GM18873 (cell line): ENCODE measurements at regions not wholly inside any gene's neighbourhood (a gene's known extent, or its start where the extent isn't known, plus 50 kb on each side); places are given as distances from the start of the nearest gene placed in this dataset.
A peak's percentile ranks its signal among the peaks of the same experiment; 100 is the strongest.

ENCODE experiments used
- ATAC-seq: cut with Tn5 transposase; IDR thresholded peaks from one replicate; pipeline ENCODE4 v1.9.1; 2021; ENCODE audit warnings: mild to moderate bottlenecking, moderate library complexity, moderate number of reproducible peaks; ENCODE audit not compliant: unreplicated experiment, low FRiP score

GRCh38 chr7:12066521-12066920, 144.6 kb upstream of the TMEM106B start:
- ATAC-seq: no peak

- peak; percentile 67 for ATAC-seq
Measured at GRCh38 chr7:12067156-12067831, 143.8 kb upstream of the TMEM106B start.

- no peak for ATAC-seq
Measured at GRCh38 chr7:12069757-12070156, 141.3 kb upstream of the TMEM106B start.

- ATAC-seq: no peak
Measured at GRCh38 chr7:12074889-12075288, 136.2 kb upstream of the TMEM106B start.

GRCh38 chr7:12080006-12080405, 131.1 kb upstream of the TMEM106B start:
- no peak for ATAC-seq

- ATAC-seq: no peak
Measured at GRCh38 chr7:12085516-12085915, 125.6 kb upstream of the TMEM106B start.

GRCh38 chr7:12089951-12090756, 120.9 kb upstream of the TMEM106B start:
- no peak for ATAC-seq

GRCh38 chr7:12090757-12091221, 120.3 kb upstream of the TMEM106B start:
- no peak for ATAC-seq

- no peak for ATAC-seq
Measured at GRCh38 chr7:12091231-12091630, 119.9 kb upstream of the TMEM106B start.

- ATAC-seq: no peak
Measured at GRCh38 chr7:12092499-12093130, 118.5 kb upstream of the TMEM106B start.

GRCh38 chr7:12093365-12093764, 117.7 kb upstream of the TMEM106B start:
- no peak for ATAC-seq

GRCh38 chr7:12094365-12094921, 116.7 kb upstream of the TMEM106B start:
- no peak for ATAC-seq

- no peak for ATAC-seq
Measured at GRCh38 chr7:12102126-12102525, 109.0 kb upstream of the TMEM106B start.

GRCh38 chr7:12102527-12102926, 108.6 kb upstream of the TMEM106B start:
- ATAC-seq: no peak

- no peak for ATAC-seq
Measured at GRCh38 chr7:12103948-12104347, 107.1 kb upstream of the TMEM106B start.

- no peak for ATAC-seq
Measured at GRCh38 chr7:12107381-12107780, 103.7 kb upstream of the TMEM106B start.

- ATAC-seq: no peak
Measured at GRCh38 chr7:12107841-12108254, 103.2 kb upstream of the TMEM106B start.

- ATAC-seq: no peak
Measured at GRCh38 chr7:12110425-12110824, 100.7 kb upstream of the TMEM106B start.

- no peak for ATAC-seq
Measured at GRCh38 chr7:12111422-12112405, 99.4 kb upstream of the TMEM106B start.

GRCh38 chr7:12117170-12117569, 93.9 kb upstream of the TMEM106B start:
- no peak for ATAC-seq
